Spleen (tissue), 11 donors: ENCODE measurements at regions not wholly inside any gene's neighbourhood (a gene's known extent, or its start where the extent isn't known, plus 50 kb on each side); places are given as distances from the start of the nearest gene placed in this dataset.

Experiments
- DNase-seq: peaks from one replicate; pipeline ENCODE4 v3.0.0-alpha.2; 2020
- H3K27ac ChIP-seq, 8 donors: fragments of 200-600 bp; sonication (generic) in 7 of 8; 1 replicate in 4 of 8; 2 replicates in 4 of 8; pipeline versions ENCODE4 v1.5.0 to v1.8.0; 2016 to 2021; ENCODE audit warnings: inconsistent platforms in 4 of 8, mild to moderate bottlenecking in 4 of 8, moderate library complexity in 1 of 8
- H3K27me3 ChIP-seq, 7 donors: fragments of 200-600 bp; sonication (generic) in 6 of 7; replicated peaks in 1 of 7; 1 replicate in 4 of 7; 2 replicates in 3 of 7; pipeline versions ENCODE4 v1.5.0 to v1.8.0; 2016 to 2021; ENCODE audit warnings: inconsistent platforms in 3 of 7, mild to moderate bottlenecking in 1 of 7
- H3K36me3 ChIP-seq, 6 donors: fragments of 200-600 bp; sonication (generic) in 5 of 6; 1 replicate in 4 of 6; 2 replicates in 2 of 6; pipeline versions ENCODE4 v1.5.0 to v1.8.0; 2016 to 2021; ENCODE audit warnings: inconsistent platforms in 2 of 6
- H3K4me1 ChIP-seq, 6 donors: fragments of 200-600 bp; sonication (generic) in 5 of 6; 1 replicate in 3 of 6; 2 replicates in 3 of 6; pipeline versions ENCODE4 v1.5.0 to v1.8.0; 2016 to 2021; ENCODE audit warnings: inconsistent platforms in 3 of 6
- H3K4me3 ChIP-seq, 8 donors: fragments of 200-600 bp; sonication (generic) in 7 of 8; 1 replicate in 4 of 8; 2 replicates in 4 of 8; pipeline versions ENCODE4 v1.5.0 to v1.8.0; 2016 to 2021; ENCODE audit warnings: inconsistent platforms in 4 of 8, mild to moderate bottlenecking in 4 of 8, moderate library complexity in 2 of 8
- H3K9me3 ChIP-seq, 8 donors: fragments of 200-600 bp; sonication (generic) in 7 of 8; 1 replicate in 4 of 8; 2 replicates in 4 of 8; pipeline versions ENCODE4 v1.5.0 to v1.8.0; 2016 to 2021; ENCODE audit warnings: inconsistent platforms in 4 of 8
- POLR2A ChIP-seq, 3 donors: fragments of 450-650 bp; IDR thresholded peaks; one replicate each; pipeline ENCODE4 v1.5.1; 2017; ENCODE audit warnings: antibody characterized with exemption in 3 of 3, mild to moderate bottlenecking in 1 of 3
- POLR2AphosphoS5 ChIP-seq, 3 donors: sonication (generic); formaldehyde crosslinking; IDR thresholded peaks; one replicate each; pipeline ENCODE4 v1.5.1; 2017; ENCODE audit warnings: antibody characterized with exemption in 3 of 3
- WGBS, 5 donors: extraction: QIAGEN DNeasy Blood & Tissue Kit in 3 of 5; methylation state at CpG; one replicate each; pipeline versions ENCODE4 v1.1.5 to v1.1.7; 2013 to 2018; 5-methylcytosine and 5-hydroxymethylcytosine counted together
- intact Hi-C: fragments of 100-400 bp; cut with DNase I; formaldehyde crosslinking; loops from one replicate; pipeline ENCODE4 v1.15.0; 2023; ENCODE audit warnings: low total_unique reads
- TF ChIP-seq, protein P1 (sequence below), 11 experiments: fragments of 200-600 bp in 7 of 11; fragments of 450-650 bp in 4 of 11; sonication (generic) in 4 of 11; IDR thresholded peaks in 8 of 11; conservative IDR thresholded peaks in 3 of 11; 1 replicate in 7 of 11; 2 replicates in 4 of 11; pipeline versions ENCODE4 v1.4.0 to v1.8.0; 2016 to 2021; ENCODE audit warnings: antibody characterized with exemption in 11 of 11, inconsistent platforms in 4 of 11, mild to moderate bottlenecking in 1 of 11
- donor health status: healthy with polysubstance abuse.
- donor health status: DM: no; HTN: no; CAD: no; lungs with moderate emphysema.
- donor health status: DM: no; HTN: no; CAD: no.
- donor health status: Bipolar disorder and iron deficiency.
- donor health status: healthy.
- donor health status: DM: no; HTN: no; CAD: no.
- donor health status: DM: yes; HTN: yes; CAD: no.

DNA sequence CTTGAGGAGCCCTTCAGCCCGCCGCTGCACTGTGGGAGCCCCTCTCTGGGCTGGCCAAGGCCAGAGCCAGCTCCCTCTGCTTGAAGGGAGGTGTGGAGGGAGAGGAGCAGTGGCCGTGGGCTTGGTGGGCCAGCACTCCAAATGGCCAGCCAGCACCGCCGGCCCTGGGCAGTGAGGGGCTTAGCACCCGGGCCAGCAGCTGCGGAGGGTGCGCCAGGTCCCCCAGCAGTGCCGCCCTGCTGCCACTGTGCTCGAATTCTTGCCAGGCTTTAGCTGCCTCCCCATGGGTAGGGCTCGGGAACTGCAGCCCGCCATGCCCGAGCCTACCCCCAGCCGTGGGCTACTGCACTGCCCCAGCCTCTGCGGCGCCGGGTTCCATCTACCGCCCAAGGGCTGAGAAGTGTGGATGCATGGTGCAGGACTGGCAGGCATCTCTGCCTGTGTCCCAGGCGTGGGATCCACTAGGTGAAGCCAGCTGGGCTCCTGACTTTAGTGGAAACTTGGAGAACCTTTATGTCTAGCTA lies 82.7 kb downstream of the KCNA4 start:
- Histone ChIP-seq H3K9me3 (peaks cover 0 to 25% (median 5%) of the 10 kb centered on the region in 8 donors), H3K27me3 (no peaks in the 10 kb centered on the region), H3K4me1 (no peaks in the 10 kb centered on the region), H3K27ac (no peak overlapping the region), H3K4me3 (no peak overlapping the region), H3K36me3 (no peaks in the 10 kb centered on the region)
- no peak for TF ChIP-seq POLR2AphosphoS5 (IDR thresholded peaks at IDR 0.05)
- TF ChIP-seq, protein P1, sequence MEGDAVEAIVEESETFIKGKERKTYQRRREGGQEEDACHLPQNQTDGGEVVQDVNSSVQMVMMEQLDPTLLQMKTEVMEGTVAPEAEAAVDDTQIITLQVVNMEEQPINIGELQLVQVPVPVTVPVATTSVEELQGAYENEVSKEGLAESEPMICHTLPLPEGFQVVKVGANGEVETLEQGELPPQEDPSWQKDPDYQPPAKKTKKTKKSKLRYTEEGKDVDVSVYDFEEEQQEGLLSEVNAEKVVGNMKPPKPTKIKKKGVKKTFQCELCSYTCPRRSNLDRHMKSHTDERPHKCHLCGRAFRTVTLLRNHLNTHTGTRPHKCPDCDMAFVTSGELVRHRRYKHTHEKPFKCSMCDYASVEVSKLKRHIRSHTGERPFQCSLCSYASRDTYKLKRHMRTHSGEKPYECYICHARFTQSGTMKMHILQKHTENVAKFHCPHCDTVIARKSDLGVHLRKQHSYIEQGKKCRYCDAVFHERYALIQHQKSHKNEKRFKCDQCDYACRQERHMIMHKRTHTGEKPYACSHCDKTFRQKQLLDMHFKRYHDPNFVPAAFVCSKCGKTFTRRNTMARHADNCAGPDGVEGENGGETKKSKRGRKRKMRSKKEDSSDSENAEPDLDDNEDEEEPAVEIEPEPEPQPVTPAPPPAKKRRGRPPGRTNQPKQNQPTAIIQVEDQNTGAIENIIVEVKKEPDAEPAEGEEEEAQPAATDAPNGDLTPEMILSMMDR (IDR thresholded peaks at IDR 0.05 in 8 of 11, conservative IDR thresholded peaks at IDR 0.05 in 3 of 11), result no peak
- no peak for TF ChIP-seq POLR2A (IDR thresholded peaks at IDR 0.05)
- intact Hi-C loops, result no loop called here
- DNase-seq, result no peak
- WGBS, 5 donors, result 82 to 90% (median 89%) methylated on average over 12 to 19 of the region's 19 CpGs

DNA sequence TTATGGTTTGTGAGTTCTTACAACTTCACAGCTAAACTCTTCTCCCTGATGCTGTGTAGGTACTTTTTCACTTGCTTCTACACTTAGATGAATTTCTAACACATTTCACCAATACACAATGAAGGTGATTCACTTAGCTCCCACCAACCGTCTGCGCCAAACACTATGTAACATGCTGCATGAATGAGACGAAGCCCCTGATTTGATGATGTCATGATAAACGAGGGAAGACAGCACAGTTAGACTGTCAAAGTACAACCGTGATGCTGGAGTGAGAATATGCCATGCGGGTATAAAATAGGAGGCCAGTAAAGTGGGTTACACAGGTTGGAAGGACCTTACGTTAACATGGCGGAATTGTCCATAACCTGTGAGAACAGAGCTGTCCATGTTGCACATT lies 100.8 kb downstream of the KCNA4 start:
- intact Hi-C loops, result no loop called here
- Histone ChIP-seq H3K27me3 (no peaks in the 10 kb centered on the region), H3K4me1 (no peaks in the 10 kb centered on the region), H3K27ac (no peak overlapping the region), H3K36me3 (no peaks in the 10 kb centered on the region), H3K4me3 (no peak overlapping the region), H3K9me3 (peaks cover 0 to 11% (median 0%) of the 10 kb centered on the region in 8 donors)
- DNase-seq, result no peak
- no peak for TF ChIP-seq POLR2AphosphoS5 (IDR thresholded peaks at IDR 0.05)
- TF ChIP-seq POLR2A (IDR thresholded peaks at IDR 0.05), result no peak
- TF ChIP-seq, protein P1 (IDR thresholded peaks at IDR 0.05 in 8 of 11, conservative IDR thresholded peaks at IDR 0.05 in 3 of 11), result no peak
- WGBS, 5 donors, result 81 to 90% (median 86%) methylated on average over 8 of the region's 8 CpGs

- Histone ChIP-seq H3K27me3 (no peaks in the 10 kb centered on the region), H3K36me3 (no peaks in the 10 kb centered on the region), H3K4me3 (no peak overlapping the region), H3K9me3 (peaks cover 0 to 11% (median 2%) of the 10 kb centered on the region in 8 donors), H3K4me1 (no peaks in the 10 kb centered on the region), H3K27ac (no peak overlapping the region)
- TF ChIP-seq POLR2AphosphoS5 (IDR thresholded peaks at IDR 0.05) (no peak), POLR2A (IDR thresholded peaks at IDR 0.05) (no peak)
- TF ChIP-seq, protein P1 (IDR thresholded peaks at IDR 0.05 in 8 of 11, conservative IDR thresholded peaks at IDR 0.05 in 3 of 11), result no peak
- no peak for DNase-seq
- intact Hi-C loops, result no loop called here
- WGBS, 5 donors, result 61 to 79% (median 65%) methylated on average over 2 of the region's 2 CpGs
These were observed 102.5 kb downstream of the KCNA4 start for GRCh38 chr11:29914203-29914930.

DNA sequence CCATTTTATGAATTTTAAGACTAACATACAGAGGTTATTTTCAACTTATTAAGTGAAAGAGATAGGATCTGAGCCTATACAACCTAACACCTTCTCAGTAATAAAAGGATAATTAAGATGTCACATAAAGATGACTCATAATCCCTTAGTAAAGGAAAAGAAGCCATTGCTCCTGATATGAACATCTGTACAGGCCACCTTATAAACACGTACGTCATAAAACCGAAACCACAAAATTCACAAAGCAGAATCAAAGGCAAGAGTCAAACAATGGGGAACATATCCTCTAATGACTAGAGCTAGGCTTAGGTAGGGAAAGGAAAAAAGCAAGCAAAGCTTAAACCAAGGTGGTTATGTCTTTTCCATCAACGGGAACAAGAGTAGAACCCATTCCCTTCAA lies 103.5 kb downstream of the KCNA4 start:
- no peaks in the 10 kb centered on the region for H3K4me1 ChIP-seq
- H3K9me3 ChIP-seq, result peaks cover 0 to 18% (median 2%) of the 10 kb centered on the region in 8 donors
- H3K36me3 ChIP-seq, result no peaks in the 10 kb centered on the region
- intact Hi-C loops, result no loop called here
- no peak for DNase-seq
- H3K27ac ChIP-seq, result no peak overlapping the region
- no peak overlapping the region for H3K4me3 ChIP-seq
- TF ChIP-seq POLR2AphosphoS5 (IDR thresholded peaks at IDR 0.05) (no peak), POLR2A (IDR thresholded peaks at IDR 0.05) (no peak)
- TF ChIP-seq, protein P1 (IDR thresholded peaks at IDR 0.05 in 8 of 11, conservative IDR thresholded peaks at IDR 0.05 in 3 of 11), result no peak
- no peaks in the 10 kb centered on the region for H3K27me3 ChIP-seq
- WGBS, 5 donors, result 82 to 95% (median 87%) methylated on average over 4 of the region's 4 CpGs
